22Rv1 (cell line): ENCODE measurements at regions not wholly inside any gene's neighbourhood (a gene's known extent, or its start where the extent isn't known, plus 50 kb on each side); places are given as distances from the start of the nearest gene placed in this dataset.

Experiments
- H3K27ac ChIP-seq: fragments of 450-650 bp; 2 replicates; pipeline ENCODE4 v1.5.1; 2017
- ZFX ChIP-seq: fragments of 450-650 bp; IDR thresholded peaks from 2 replicates; pipeline ENCODE4 v1.6.1; 2017; ENCODE audit warnings: antibody characterized with exemption, borderline replicate concordance
- TF ChIP-seq, protein P1 (sequence below): fragments of 450-650 bp; IDR thresholded peaks from 2 replicates; pipeline ENCODE4 v1.5.1; 2017; ENCODE audit warnings: mild to moderate bottlenecking

DNA sequence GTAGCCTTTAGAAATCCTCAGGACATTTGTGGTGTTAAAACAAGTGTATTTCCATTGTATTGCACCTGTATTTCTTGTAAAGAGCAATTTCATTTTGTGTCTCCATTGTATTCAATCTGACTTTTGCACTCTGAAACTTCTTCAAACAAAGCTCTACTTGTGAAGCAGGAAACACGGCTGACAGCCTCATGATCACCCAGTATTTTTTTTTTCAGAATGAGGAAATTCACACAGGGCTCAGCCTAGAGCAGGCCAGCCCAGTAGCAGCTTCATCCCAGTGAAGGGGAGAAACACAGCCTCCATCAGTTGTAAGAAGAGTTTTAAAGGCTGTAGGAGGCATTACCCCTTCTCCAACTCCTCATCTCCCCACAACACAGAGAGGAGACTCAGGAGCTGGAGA lies 175.9 kb upstream of the KLHL29 start:
- TF ChIP-seq, protein P1, sequence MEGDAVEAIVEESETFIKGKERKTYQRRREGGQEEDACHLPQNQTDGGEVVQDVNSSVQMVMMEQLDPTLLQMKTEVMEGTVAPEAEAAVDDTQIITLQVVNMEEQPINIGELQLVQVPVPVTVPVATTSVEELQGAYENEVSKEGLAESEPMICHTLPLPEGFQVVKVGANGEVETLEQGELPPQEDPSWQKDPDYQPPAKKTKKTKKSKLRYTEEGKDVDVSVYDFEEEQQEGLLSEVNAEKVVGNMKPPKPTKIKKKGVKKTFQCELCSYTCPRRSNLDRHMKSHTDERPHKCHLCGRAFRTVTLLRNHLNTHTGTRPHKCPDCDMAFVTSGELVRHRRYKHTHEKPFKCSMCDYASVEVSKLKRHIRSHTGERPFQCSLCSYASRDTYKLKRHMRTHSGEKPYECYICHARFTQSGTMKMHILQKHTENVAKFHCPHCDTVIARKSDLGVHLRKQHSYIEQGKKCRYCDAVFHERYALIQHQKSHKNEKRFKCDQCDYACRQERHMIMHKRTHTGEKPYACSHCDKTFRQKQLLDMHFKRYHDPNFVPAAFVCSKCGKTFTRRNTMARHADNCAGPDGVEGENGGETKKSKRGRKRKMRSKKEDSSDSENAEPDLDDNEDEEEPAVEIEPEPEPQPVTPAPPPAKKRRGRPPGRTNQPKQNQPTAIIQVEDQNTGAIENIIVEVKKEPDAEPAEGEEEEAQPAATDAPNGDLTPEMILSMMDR: no peak
- TF ChIP-seq ZFX: no peak
- no peak overlapping the region for H3K27ac ChIP-seq

DNA sequence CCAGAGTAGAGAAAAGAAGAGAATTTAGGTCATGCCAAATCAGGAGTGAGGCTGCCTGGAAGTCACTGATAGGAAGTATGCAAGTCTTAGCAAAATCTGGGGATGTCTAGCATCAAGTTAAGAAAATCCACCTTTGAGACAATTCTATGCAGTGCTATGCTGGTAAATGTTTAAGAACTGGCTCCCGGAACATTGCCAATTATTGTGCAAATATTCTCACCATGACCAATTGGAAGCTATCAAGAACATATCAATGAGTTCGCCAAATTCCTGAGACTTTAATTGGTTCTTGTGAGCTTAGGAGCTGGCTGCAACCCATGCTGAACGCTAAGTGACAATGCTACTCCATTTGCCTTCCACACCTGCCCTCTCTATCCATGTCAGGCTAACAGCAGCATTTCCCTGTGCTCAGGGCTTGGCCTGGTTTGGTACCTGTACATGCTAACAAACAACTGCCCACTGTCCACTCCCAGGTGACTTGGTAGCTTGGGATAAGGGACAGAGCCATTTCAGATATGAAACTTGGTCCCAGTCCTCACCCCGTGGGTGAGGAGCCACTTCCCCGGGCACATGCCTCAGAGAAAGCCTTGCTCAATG lies 172.9 kb upstream of the KLHL29 start:
- H3K27ac ChIP-seq: no peak overlapping the region
- no peak for TF ChIP-seq ZFX
- TF ChIP-seq, protein P1: no peak

DNA sequence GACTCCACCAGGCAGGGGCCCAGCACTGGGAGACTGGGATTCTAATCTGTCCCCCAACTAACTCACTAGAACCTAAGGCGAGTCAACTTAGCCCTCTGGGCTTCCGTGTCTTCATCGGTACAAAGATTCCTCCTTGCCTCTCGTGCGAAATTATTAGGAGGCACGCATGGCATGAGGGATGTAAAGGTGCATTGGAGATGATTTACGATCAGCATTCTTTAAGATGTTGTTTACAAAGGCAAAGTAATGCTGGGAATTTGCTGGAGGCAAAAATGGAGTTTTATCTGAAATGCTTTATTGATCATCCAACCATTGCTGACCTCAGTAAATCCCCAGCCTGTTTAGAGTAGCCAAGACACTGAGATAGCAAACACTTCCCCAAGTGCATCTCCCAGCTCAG lies 171.8 kb upstream of the KLHL29 start:
- H3K27ac ChIP-seq: no peak overlapping the region
- TF ChIP-seq ZFX: no peak
- TF ChIP-seq, protein P1: no peak

DNA sequence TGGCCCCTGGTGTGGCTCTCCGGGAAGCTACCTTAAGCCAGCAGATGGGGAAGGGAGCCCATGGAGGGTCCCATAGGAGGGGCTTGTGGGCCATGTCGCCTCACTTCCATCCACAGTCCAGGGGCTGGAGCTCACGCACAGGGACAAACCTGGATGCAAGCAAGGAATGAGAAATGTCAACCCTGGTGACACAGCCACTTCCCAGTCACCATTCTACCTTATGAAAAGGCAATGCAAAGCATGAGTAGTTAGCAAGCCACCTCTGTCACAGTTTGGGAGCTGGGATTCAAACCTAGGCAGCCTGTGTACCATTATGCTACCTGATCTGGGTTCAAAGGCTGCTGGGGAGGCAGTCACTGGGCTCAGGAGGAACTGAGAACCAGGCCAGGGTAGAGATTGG lies 170.0 kb upstream of the KLHL29 start:
- H3K27ac ChIP-seq: no peak overlapping the region
- TF ChIP-seq, protein P1: no peak
- TF ChIP-seq ZFX: no peak

DNA sequence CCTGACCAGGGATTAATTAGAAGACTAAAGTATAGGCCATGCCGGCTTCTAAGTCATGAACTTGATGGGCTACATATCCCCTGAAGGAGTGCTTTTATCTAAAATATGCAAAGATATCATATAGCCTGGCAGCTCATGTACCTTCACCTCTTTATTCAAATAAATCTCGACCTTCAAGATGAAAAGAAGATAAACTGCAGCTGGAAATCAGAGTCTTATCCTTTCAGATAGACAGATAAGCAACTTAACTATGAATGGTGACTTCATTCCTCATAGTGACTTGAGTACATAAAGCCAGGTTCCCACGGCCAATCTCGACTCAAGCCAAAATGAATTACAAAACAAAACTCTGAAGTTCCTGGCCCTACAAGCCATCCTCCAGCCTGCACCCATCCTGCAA lies 165.3 kb upstream of the KLHL29 start:
- TF ChIP-seq, protein P1: no peak
- no peak for TF ChIP-seq ZFX
- no peak overlapping the region for H3K27ac ChIP-seq

DNA sequence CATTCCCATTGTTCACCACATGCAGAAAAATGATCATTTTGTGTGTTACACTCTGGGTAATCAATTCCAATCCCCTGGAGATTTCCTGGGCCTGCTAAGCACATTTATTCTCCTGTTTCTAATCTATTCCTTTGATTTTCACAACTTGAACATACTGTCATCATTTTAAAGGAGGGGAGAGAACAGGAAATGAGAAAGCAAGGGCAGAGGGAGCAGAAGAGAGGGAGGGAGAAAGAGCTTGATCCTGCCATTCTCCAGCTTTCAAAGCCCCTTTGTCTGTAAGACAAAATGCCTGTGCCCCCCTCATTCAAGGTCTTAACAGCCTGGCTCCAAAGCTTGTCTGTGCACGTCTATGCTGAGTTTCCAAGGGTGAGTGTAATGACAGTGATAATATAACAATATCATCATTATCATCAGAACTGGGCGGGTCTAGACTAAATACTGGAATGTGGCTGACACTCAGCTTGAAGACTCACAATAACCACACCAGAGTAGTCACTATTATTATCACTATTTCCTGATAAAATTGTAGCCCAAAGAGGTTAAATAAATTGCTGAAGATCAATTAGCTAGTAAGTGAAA lies 164.4 kb upstream of the KLHL29 start:
- TF ChIP-seq, protein P1: no peak
- TF ChIP-seq ZFX: no peak
- H3K27ac ChIP-seq: no peak overlapping the region

DNA sequence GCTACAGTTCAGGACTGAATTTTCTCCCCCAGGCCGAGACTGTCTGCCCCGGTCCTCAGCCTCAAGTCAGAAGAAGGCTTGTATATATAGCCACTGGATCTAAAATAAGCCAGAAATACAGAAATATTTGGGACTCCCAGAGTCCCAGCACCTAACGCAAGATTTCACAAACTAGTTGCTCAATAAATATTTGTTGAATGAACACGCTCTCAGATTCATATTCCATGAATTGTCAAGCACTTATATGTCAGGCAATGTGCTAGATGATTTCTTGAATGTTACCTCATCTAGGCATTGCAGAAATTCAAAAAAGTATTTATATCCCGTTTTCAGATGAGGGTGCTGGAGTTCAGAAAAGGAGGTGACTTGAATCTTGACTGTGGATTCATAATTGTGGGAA lies 163.7 kb upstream of the KLHL29 start:
- TF ChIP-seq, protein P1: no peak
- TF ChIP-seq ZFX: no peak
- no peak overlapping the region for H3K27ac ChIP-seq
